IMR-90 (cell line): ENCODE measurements at regions not wholly inside any gene's neighbourhood (a gene's known extent, or its start where the extent isn't known, plus 50 kb on each side); places are given as distances from the start of the nearest gene placed in this dataset.

ENCODE experiments used
- ATAC-seq: fragments of 200-7000 bp; cut with Tn5 transposase; 2 replicates; pipeline ENCODE4 v1.9.1; 2020; ENCODE audit warnings: low read depth, mild to moderate bottlenecking, moderate library complexity
- BruUV-seq: library from RNA; stranded (reverse); fragments of 400-500 nt; replicated peaks from 2 replicates; lab custom pipeline; 2021; lab: Mats Ljungman, UMichigan
- CTCF ChIA-PET: fragments of 300-600 bp; formaldehyde crosslinking; extraction: SDS; loops from one replicate; lab custom pipeline; 2021; ENCODE audit warnings: antibody characterized with exemption; lab: Yijun Ruan, JAX
- POLR2A ChIA-PET: fragments of 300-600 bp; sonication (Branson Sonifier 250); formaldehyde crosslinking; loops from one replicate; lab custom pipeline; 2022; ENCODE audit warnings: antibody characterized with exemption; ENCODE audit not compliant: unreplicated experiment; lab: Charles Lee
- DNase-seq: peaks from one replicate; pipeline ENCODE4 v3.0.0; 2013
- H2AFZ ChIP-seq: replicated peaks from 2 replicates; pipeline ENCODE3; 2013; ENCODE audit warnings: low read length, mild to moderate bottlenecking; ENCODE audit not compliant: poor library complexity
- H2AK5ac ChIP-seq: 2 replicates; pipeline ENCODE4 v1.6.1; 2013; ENCODE audit warnings: low read depth, low read length, inconsistent platforms
- H2AK9ac ChIP-seq: replicated peaks from 2 replicates; pipeline ENCODE3; 2013; ENCODE audit warnings: mild to moderate bottlenecking, low read depth, low read length, moderate library complexity; ENCODE audit not compliant: poor library complexity
- H2BK120ac ChIP-seq: 2 replicates; pipeline ENCODE4 v1.6.1; 2013; ENCODE audit warnings: low read depth, low read length, inconsistent platforms
- H2BK15ac ChIP-seq: 3 replicates; pipeline ENCODE4 v1.6.1; 2013; ENCODE audit warnings: low read depth, low read length, inconsistent platforms
- H2BK20ac ChIP-seq: 2 replicates; pipeline ENCODE4 v1.6.1; 2013; ENCODE audit warnings: low read depth, mild to moderate bottlenecking, inconsistent platforms, low read length, moderate library complexity
- H2BK5ac ChIP-seq: 2 replicates; pipeline ENCODE4 v1.6.1; 2013; ENCODE audit warnings: mild to moderate bottlenecking, low read depth, low read length, inconsistent platforms; ENCODE audit not compliant: poor library complexity, severe bottlenecking
- H3K14ac ChIP-seq: replicated peaks from 2 replicates; pipeline ENCODE4 v1.6.1; 2013; ENCODE audit warnings: low read depth, low read length, inconsistent platforms
- H3K18ac ChIP-seq: 2 replicates; pipeline ENCODE4 v1.6.1; 2013; ENCODE audit warnings: low read depth, low read length, control low read depth
- H3K23ac ChIP-seq: 2 replicates; pipeline ENCODE4 v1.6.1; 2013; ENCODE audit warnings: low read depth, low read length, inconsistent platforms
- H3K27ac ChIP-seq: 2 replicates; pipeline ENCODE4 v1.5.1; 2013; ENCODE audit warnings: mild to moderate bottlenecking, control low read depth, low read length; ENCODE audit not compliant: insufficient read depth
- H3K27me3 ChIP-seq: 2 replicates; pipeline ENCODE4 v1.6.1; 2013; ENCODE audit warnings: low read length; ENCODE audit not compliant: control insufficient read depth, insufficient read depth
- H3K36me3 ChIP-seq: 2 replicates; pipeline ENCODE4 v1.6.1; 2013; ENCODE audit warnings: low read length, mixed read lengths; ENCODE audit not compliant: control insufficient read depth, insufficient read depth
- H3K4ac ChIP-seq: 2 replicates; pipeline ENCODE4 v1.6.1; 2013; ENCODE audit warnings: low read depth, low read length, inconsistent platforms
- H3K4me1 ChIP-seq: 2 replicates; pipeline ENCODE4 v1.6.1; 2013; ENCODE audit warnings: low read length, mixed read lengths; ENCODE audit not compliant: control insufficient read depth, insufficient read depth
- H3K4me2 ChIP-seq: 2 replicates; pipeline ENCODE4 v1.6.1; 2013; ENCODE audit warnings: low read depth, mild to moderate bottlenecking, control low read depth, low read length, moderate library complexity
- H3K4me3 ChIP-seq: 2 replicates; pipeline ENCODE4 v1.5.1; 2013; ENCODE audit warnings: low read depth, mild to moderate bottlenecking, control low read depth, low read length, moderate library complexity; ENCODE audit not compliant: insufficient read depth
- H3K56ac ChIP-seq: 2 replicates; pipeline ENCODE4 v1.6.1; 2013; ENCODE audit warnings: low read length, inconsistent platforms; ENCODE audit not compliant: insufficient read depth; ENCODE audit errors: extremely low read depth
- H3K79me1 ChIP-seq, 2 experiments: 2 replicates each; pipeline ENCODE4 v1.6.1; 2013; ENCODE audit warnings: low read length in 2 of 2, inconsistent platforms in 1 of 2, low read depth in 1 of 2
- H3K9ac ChIP-seq: 2 replicates; pipeline ENCODE4 v1.6.1; 2013; ENCODE audit warnings: low read depth, low read length, control low read depth
- H3K9me1 ChIP-seq: 2 replicates; pipeline ENCODE4 v1.6.1; 2013; ENCODE audit warnings: low read length, inconsistent platforms; ENCODE audit not compliant: insufficient read depth
- H3K9me3 ChIP-seq: 2 replicates; pipeline ENCODE4 v1.6.1; 2013; ENCODE audit warnings: low read length; ENCODE audit not compliant: control insufficient read depth, insufficient read depth
- H4K20me1 ChIP-seq: 2 replicates; pipeline ENCODE4 v1.6.1; 2013; ENCODE audit warnings: low read length, inconsistent platforms; ENCODE audit not compliant: insufficient read depth
- H4K5ac ChIP-seq: 2 replicates; pipeline ENCODE4 v1.6.1; 2013; ENCODE audit warnings: mild to moderate bottlenecking, low read depth, low read length, control low read depth
- H4K8ac ChIP-seq, 2 experiments: 2 replicates each; pipeline ENCODE4 v1.6.1; 2013; ENCODE audit warnings: low read depth in 2 of 2, low read length in 2 of 2, control low read depth in 1 of 2, inconsistent platforms in 1 of 2
- H4K91ac ChIP-seq: 2 replicates; pipeline ENCODE4 v1.6.1; 2013; ENCODE audit warnings: low read depth, low read length, inconsistent platforms; ENCODE audit not compliant: insufficient read depth
- BHLHE40 ChIP-seq: fragments of 150-350 bp; IDR thresholded peaks from 2 replicates; pipeline ENCODE4 v1.6.1; 2016; ENCODE audit warnings: mild to moderate bottlenecking, low read depth, low read length
- CEBPB ChIP-seq: IDR thresholded peaks from 2 replicates; pipeline ENCODE4 v1.6.1; 2012; ENCODE audit warnings: low read depth, low read length, improper control_type of control experiment
- CHD1 ChIP-seq: IDR thresholded peaks from 2 replicates; pipeline ENCODE4 v1.6.1; 2012; ENCODE audit warnings: low read depth, low read length, improper control_type of control experiment
- MAFK ChIP-seq: IDR thresholded peaks from 2 replicates; pipeline ENCODE4 v1.6.1; 2012; ENCODE audit warnings: low read depth, low read length, improper control_type of control experiment
- MAZ ChIP-seq: IDR thresholded peaks from 2 replicates; pipeline ENCODE4 v1.6.1; 2012; ENCODE audit warnings: low read depth, mild to moderate bottlenecking, low read length, improper control_type of control experiment, moderate library complexity, borderline replicate concordance
- MXI1 ChIP-seq: IDR thresholded peaks from 2 replicates; pipeline ENCODE4 v1.6.1; 2012; ENCODE audit warnings: low read depth, mild to moderate bottlenecking, low read length, moderate library complexity, borderline replicate concordance
- NFE2L2 ChIP-seq: fragments of 150-350 bp; IDR thresholded peaks from 2 replicates; pipeline ENCODE4 v1.6.1; 2016; ENCODE audit warnings: low read depth, mild to moderate bottlenecking, low read length
- POLR2A ChIP-seq: IDR thresholded peaks from 2 replicates; pipeline ENCODE4 v1.6.1; 2012; ENCODE audit warnings: mild to moderate bottlenecking, low read depth, low read length
- RAD21 ChIP-seq: IDR thresholded peaks from 2 replicates; pipeline ENCODE4 v1.6.1; 2012; ENCODE audit warnings: low read length, improper control_type of control experiment
- RCOR1 ChIP-seq: IDR thresholded peaks from 2 replicates; pipeline ENCODE4 v1.6.1; 2012; ENCODE audit warnings: mild to moderate bottlenecking, low read length, improper control_type of control experiment; ENCODE audit not compliant: insufficient replicate concordance
- RFX5 ChIP-seq: IDR thresholded peaks from 2 replicates; pipeline ENCODE4 v1.8.0; 2012; ENCODE audit warnings: low read depth, mild to moderate bottlenecking, low read length, moderate library complexity
- WGBS, 2 experiments: methylation state at CpG; one replicate each; pipeline versions ENCODE4 v1.1.5 to v1.1.7; 2013; ENCODE audit warnings: missing lambda C conversion rate in 2 of 2; ENCODE audit not compliant: insufficient read length in 1 of 2; ENCODE audit errors: extremely low coverage in 2 of 2; 5-methylcytosine and 5-hydroxymethylcytosine counted together
- dilution Hi-C: fragments of 300-500 bp; cut with HindIII; formaldehyde crosslinking; loops from one replicate; pipeline ENCODE4 v1.14.3; 2018; ENCODE audit warnings: low sequenced_read_pairs; ENCODE audit not compliant: unreplicated experiment
- in situ Hi-C: fragments of 300-500 bp; cut with MboI; formaldehyde crosslinking; loops from 3 replicates; pipeline ENCODE4 v1.14.3; 2019; ENCODE audit warnings: low sequenced_read_pairs, inconsistent platforms, mixed read lengths
- intact Hi-C: fragments of 100-400 bp; cut with micrococcal nuclease; formaldehyde crosslinking; loops from 2 replicates; pipeline ENCODE4 v1.10.0; 2022
- TF ChIP-seq, protein P1 (sequence below): fragments of 150-350 bp; IDR thresholded peaks from 2 replicates; pipeline ENCODE4 v1.6.1; 2016; ENCODE audit warnings: low read depth, mild to moderate bottlenecking, low read length, moderate library complexity, borderline replicate concordance
- TF ChIP-seq, protein P2 (sequence below): conservative IDR thresholded peaks from 2 replicates; pipeline ENCODE4 v1.5.1; 2012; ENCODE audit warnings: mild to moderate bottlenecking, low read depth, low read length, improper control_type of control experiment

GRCh38 chr5:125506124-125506523 lies 759.7 kb upstream of the ZNF608 start:
- Histone ChIP-seq H2BK120ac (no peak overlapping the region), H3K14ac (no peak overlapping the region), H3K4ac (no peak overlapping the region), H4K20me1 (no peaks in the 10 kb centered on the region), H3K9me3 (no peaks in the 10 kb centered on the region), H2AFZ (no peak overlapping the region), H2AK9ac (no peak overlapping the region), H4K91ac (no peak overlapping the region), H3K79me1 (no peaks in the 10 kb centered on the region), H3K4me3 (no peak overlapping the region), H4K5ac (no peak overlapping the region), H3K56ac (no peak overlapping the region), H3K27me3 (no peaks in the 10 kb centered on the region), H3K27ac (no peak overlapping the region), H3K36me3 (no peaks in the 10 kb centered on the region), H2BK20ac (no peak overlapping the region), H3K9ac (no peak overlapping the region), H3K23ac (no peak overlapping the region), H4K8ac (no peak overlapping the region), H2BK5ac (no peak overlapping the region), H2AK5ac (no peak overlapping the region), H2BK15ac (no peak overlapping the region), H3K18ac (no peak overlapping the region), H3K4me2 (no peak overlapping the region), H3K9me1 (no peaks in the 10 kb centered on the region), H3K4me1 (no peaks in the 10 kb centered on the region)
- dilution Hi-C loops, result no loop called here
- no CpG with 5 or more reads among the region's 3 CpGs for WGBS, 2 experiments
- CTCF ChIA-PET, result no interaction called here
- DNase-seq, result no peak
- POLR2A ChIA-PET, result no interaction called here
- no TSS peak for BruUV-seq
- in situ Hi-C loops, result no loop called here
- intact Hi-C loops, result no loop called here
- TF ChIP-seq NFE2L2, result no peak
- TF ChIP-seq, protein P1, sequence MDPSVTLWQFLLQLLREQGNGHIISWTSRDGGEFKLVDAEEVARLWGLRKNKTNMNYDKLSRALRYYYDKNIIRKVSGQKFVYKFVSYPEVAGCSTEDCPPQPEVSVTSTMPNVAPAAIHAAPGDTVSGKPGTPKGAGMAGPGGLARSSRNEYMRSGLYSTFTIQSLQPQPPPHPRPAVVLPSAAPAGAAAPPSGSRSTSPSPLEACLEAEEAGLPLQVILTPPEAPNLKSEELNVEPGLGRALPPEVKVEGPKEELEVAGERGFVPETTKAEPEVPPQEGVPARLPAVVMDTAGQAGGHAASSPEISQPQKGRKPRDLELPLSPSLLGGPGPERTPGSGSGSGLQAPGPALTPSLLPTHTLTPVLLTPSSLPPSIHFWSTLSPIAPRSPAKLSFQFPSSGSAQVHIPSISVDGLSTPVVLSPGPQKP, result no peak
- no peak for TF ChIP-seq RAD21
- no peak for TF ChIP-seq MAZ
- TF ChIP-seq BHLHE40, result no peak
- no peak for TF ChIP-seq RCOR1
- no peak for TF ChIP-seq POLR2A
- TF ChIP-seq RFX5, result no peak
- TF ChIP-seq, protein P2, sequence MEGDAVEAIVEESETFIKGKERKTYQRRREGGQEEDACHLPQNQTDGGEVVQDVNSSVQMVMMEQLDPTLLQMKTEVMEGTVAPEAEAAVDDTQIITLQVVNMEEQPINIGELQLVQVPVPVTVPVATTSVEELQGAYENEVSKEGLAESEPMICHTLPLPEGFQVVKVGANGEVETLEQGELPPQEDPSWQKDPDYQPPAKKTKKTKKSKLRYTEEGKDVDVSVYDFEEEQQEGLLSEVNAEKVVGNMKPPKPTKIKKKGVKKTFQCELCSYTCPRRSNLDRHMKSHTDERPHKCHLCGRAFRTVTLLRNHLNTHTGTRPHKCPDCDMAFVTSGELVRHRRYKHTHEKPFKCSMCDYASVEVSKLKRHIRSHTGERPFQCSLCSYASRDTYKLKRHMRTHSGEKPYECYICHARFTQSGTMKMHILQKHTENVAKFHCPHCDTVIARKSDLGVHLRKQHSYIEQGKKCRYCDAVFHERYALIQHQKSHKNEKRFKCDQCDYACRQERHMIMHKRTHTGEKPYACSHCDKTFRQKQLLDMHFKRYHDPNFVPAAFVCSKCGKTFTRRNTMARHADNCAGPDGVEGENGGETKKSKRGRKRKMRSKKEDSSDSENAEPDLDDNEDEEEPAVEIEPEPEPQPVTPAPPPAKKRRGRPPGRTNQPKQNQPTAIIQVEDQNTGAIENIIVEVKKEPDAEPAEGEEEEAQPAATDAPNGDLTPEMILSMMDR, result no peak
- TF ChIP-seq MAFK, result no peak
- TF ChIP-seq MXI1, result no peak
- TF ChIP-seq CHD1, result no peak
- TF ChIP-seq CEBPB, result no peak
- ATAC-seq, result no peak
